Bronchial epithelial cell (primary cell): ENCODE measurements at regions not wholly inside any gene's neighbourhood (a gene's known extent, or its start where the extent isn't known, plus 50 kb on each side); places are given as distances from the start of the nearest gene placed in this dataset.

Source experiments
- DNase-seq: peaks from one replicate; pipeline ENCODE4 v3.0.0-alpha.2; 2010; ENCODE audit warnings: low read depth
- FAIRE-seq: peaks from 2 replicates; lab custom pipeline; 2011; peaks lifted over from hg19 to GRCh38; lab: Jason Lieb, UNC
- H3K27me3 ChIP-seq: 2 replicates; pipeline ENCODE4 v1.5.1; 2011; ENCODE audit warnings: low read length; ENCODE audit not compliant: control insufficient read depth, insufficient read depth
- H3K36me3 ChIP-seq: 2 replicates; pipeline ENCODE4 v1.5.1; 2011; ENCODE audit warnings: low read length; ENCODE audit not compliant: control insufficient read depth, insufficient read depth
- H3K4me3 ChIP-seq: 2 replicates; pipeline ENCODE4 v1.5.1; 2011; ENCODE audit warnings: mild to moderate bottlenecking, low read depth, low read length, control low read depth
- CTCF ChIP-seq: IDR thresholded peaks from 2 replicates; pipeline ENCODE4 v1.5.1; 2011; ENCODE audit warnings: mild to moderate bottlenecking, moderate library complexity, low read length, control low read depth, inconsistent platforms; ENCODE audit not compliant: insufficient read depth, severe bottlenecking

GRCh38 chr13:109900320-109900719 lies 113.9 kb upstream of the IRS2 start:
- Histone ChIP-seq H3K36me3 (no peaks in the 10 kb centered on the region), H3K4me3 (no peak overlapping the region), H3K27me3 (no peaks in the 10 kb centered on the region)
- TF ChIP-seq CTCF, result no peak
- FAIRE-seq, result no peak
- no peak for DNase-seq

- Histone ChIP-seq H3K27me3 (no peaks in the 10 kb centered on the region), H3K4me3 (no peak overlapping the region), H3K36me3 (no peaks in the 10 kb centered on the region)
- TF ChIP-seq CTCF, result no peak
- FAIRE-seq (no peak), DNase-seq (no peak)
Observed at GRCh38 chr13:109899748-109900147, 113.4 kb upstream of the IRS2 start.

- no peak for DNase-seq
- no peak for FAIRE-seq
- H3K4me3 ChIP-seq, result no peak overlapping the region
- no peak for TF ChIP-seq CTCF
- no peaks in the 10 kb centered on the region for H3K36me3 ChIP-seq
- no peaks in the 10 kb centered on the region for H3K27me3 ChIP-seq
Observed at GRCh38 chr13:109899316-109899715, 112.9 kb upstream of the IRS2 start.

- TF ChIP-seq CTCF, result no peak
- H3K36me3 ChIP-seq, result no peaks in the 10 kb centered on the region
- no peak overlapping the region for H3K4me3 ChIP-seq
- no peaks in the 10 kb centered on the region for H3K27me3 ChIP-seq
- DNase-seq (no peak), FAIRE-seq (no peak)
Observed at GRCh38 chr13:109897988-109898624, 111.7 kb upstream of the IRS2 start.

- TF ChIP-seq CTCF, result no peak
- FAIRE-seq, result no peak
Observed at GRCh38 chr13:109892101-109892500, 105.7 kb upstream of the IRS2 start.

GRCh38 chr13:109885235-109885634 lies 98.9 kb upstream of the IRS2 start:
- DNase-seq (no peak), FAIRE-seq (no peak)
- H3K36me3 ChIP-seq, result no peaks in the 10 kb centered on the region
- no peak for TF ChIP-seq CTCF
- no peak overlapping the region for H3K4me3 ChIP-seq
- no peaks in the 10 kb centered on the region for H3K27me3 ChIP-seq

More at GRCh38 chr13:109892101-109892500, 105.7 kb upstream of the IRS2 start:
- no peak overlapping the region for H3K4me3 ChIP-seq
- no peaks in the 10 kb centered on the region for H3K27me3 ChIP-seq
- DNase-seq, result no peak
- H3K36me3 ChIP-seq, result no peaks in the 10 kb centered on the region
